GM21360 (cell line): ENCODE measurements at regions not wholly inside any gene's neighbourhood (a gene's known extent, or its start where the extent isn't known, plus 50 kb on each side); places are given as distances from the start of the nearest gene placed in this dataset.

ENCODE experiments used
- ATAC-seq: cut with Tn5 transposase; IDR thresholded peaks from one replicate; pipeline ENCODE4 v1.9.1; 2021; ENCODE audit warnings: mild to moderate bottlenecking, moderate library complexity; ENCODE audit not compliant: unreplicated experiment

GRCh38 chr1:5393603-5394002 is 598.6 kb downstream of the NPHP4 start:
- no peak for ATAC-seq

GRCh38 chr1:5393146-5393545 is 599.1 kb downstream of the NPHP4 start:
- no peak for ATAC-seq

GRCh38 chr1:5391725-5392124 is 600.5 kb downstream of the NPHP4 start:
- no peak for ATAC-seq

DNA sequence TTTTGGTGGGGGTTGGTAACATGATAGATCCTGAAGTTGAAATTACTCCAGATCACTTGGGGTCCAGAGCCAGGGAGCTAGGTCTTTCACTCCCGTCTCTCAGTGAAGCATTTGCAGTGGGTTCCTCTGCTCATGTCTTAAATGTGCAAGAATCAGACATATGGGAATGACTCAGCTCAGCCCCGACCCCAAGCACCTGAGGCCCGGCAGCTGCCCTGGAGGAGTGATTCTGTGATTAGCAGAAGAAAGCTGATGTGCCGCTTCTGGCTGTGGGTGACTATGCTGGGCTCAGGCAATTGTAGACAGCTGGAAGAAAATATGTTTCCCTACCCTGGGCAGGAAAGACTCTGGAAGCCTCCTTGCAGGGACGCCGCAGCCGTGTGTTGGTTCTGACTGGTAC is 601.7 kb downstream of the NPHP4 start:
- no peak for ATAC-seq

DNA sequence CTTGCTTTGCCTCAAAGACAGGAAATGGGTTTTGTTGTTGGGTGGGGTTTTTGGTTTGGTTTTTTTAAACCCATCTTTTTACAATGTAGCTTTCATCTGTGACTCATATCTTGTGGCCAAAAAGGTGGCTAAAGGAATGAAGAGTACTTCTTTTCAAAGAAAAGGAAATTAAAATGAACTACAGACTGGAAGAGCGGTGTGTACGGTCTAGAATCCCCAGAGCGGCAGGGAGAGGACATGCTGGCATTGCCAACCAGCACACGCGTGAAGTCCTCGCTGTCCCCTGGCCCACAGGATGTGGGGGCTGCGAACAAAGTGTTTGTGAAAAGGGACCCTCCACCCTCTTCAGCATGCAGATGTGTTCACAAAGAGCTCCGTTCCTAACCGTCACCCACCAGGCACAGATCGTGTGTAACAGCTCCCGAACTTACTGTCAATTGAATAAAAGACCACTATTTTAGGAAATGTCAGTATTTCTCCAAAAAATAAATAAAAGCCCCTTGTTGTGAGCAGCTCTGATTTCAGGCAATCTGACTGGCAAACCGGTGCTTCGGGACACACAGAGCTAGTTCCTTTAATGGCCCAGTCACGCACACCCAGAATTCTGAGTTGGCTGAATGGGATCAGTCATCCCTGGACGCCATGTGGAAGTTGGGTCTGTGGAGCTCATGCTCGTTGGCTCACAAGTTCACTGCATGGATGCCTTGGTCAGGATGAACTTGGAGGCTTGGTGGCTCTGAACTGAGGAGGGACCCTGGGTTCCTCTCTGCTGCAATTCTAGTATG is 602.9 kb downstream of the NPHP4 start:
- ATAC-seq, result no peak

DNA sequence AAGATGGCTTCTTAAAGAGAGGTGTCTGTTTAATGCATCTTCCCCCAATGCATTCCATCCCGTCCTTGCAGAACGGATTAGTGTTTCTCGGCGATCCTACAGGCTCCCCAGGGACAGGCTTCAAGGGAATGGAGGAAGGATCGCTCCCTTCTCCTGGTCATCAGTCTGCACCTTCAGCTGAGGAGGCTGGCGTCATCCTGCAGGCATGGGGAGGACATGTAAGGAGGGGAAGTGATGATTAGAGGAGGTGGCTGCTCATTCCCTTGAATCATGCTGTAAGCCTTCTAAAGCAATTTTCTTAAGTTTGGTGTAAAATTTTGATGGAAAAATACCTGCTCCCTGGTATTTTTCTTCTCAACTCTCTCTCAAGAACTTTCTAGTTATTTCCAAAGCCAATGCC is 603.6 kb downstream of the NPHP4 start:
- ATAC-seq, result no peak

- ATAC-seq, result no peak
Measured at GRCh38 chr1:5386371-5386770, 605.9 kb downstream of the NPHP4 start.

GRCh38 chr1:5385956-5386355 is 606.3 kb downstream of the NPHP4 start:
- no peak for ATAC-seq

DNA sequence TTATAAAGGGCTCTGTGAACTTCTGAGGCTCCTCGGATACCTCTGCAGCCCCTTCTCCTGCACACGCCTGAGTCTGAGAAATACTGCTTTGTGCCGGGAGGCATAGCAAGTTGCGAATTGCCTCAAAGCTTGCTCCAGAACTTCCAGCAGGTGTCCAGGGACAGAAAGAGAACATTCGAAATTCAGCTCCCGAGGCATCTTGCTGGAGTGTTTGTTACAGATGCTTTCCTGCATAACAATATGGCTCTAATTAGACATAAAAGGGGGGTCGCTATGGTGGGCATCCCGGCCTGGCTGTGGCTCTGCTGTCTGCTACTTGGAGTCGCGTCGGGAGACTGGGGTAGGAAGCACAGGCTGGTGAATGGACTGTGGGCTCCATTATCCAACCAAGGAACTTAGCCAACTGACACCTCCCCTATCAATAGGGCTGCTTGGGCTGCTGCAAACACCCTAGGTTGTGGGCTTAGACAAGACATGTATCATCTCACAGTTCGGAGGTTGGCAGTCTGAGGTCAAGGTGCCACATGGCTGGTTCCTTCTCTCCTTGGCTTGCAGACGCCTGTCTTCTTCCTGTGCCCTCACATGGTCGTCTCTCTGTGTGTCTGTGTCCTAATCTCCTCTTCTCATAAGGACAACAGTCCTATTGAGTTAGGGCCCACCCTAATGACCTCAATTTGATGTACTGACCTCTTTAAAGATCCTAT is 607.0 kb downstream of the NPHP4 start:
- ATAC-seq, result no peak

- no peak for ATAC-seq
Measured at GRCh38 chr1:5381491-5381890, 610.7 kb downstream of the NPHP4 start.

GRCh38 chr1:5379176-5379759 is 613.0 kb downstream of the NPHP4 start:
- no peak for ATAC-seq

DNA sequence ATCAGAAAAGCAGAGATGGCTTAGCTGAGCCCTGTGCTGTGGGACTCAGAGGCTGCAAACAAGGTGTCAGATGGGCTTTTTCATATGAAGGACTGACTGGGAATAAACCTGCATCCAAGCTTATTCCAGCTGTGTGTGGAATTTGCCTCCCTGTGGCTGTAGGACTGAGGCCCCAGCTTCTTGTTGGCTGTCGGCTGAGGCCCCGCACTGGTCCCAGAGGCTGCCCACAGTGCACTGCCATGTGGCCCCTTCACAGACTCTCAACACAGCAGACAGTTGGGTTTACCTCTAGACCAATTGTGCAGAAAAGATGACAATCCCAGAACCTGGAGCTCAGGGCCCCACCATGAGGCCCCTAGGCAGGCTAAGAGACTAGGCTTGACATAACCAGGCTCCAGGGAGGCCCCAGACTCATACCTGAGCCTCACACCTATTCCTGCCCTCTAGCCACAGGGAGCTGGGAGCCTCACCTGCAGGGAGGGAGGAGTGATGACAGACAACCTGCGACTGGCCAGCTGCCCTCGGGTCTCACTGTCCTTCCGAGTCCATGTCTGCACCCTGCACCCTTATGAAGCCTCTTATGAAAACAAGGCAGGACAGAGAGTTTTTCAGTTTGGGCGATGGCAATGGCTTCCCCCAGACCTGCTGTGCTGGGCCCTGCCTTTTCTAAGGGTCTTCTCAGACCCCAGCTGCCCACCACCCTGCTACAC is 615.5 kb downstream of the NPHP4 start:
- no peak for ATAC-seq

DNA sequence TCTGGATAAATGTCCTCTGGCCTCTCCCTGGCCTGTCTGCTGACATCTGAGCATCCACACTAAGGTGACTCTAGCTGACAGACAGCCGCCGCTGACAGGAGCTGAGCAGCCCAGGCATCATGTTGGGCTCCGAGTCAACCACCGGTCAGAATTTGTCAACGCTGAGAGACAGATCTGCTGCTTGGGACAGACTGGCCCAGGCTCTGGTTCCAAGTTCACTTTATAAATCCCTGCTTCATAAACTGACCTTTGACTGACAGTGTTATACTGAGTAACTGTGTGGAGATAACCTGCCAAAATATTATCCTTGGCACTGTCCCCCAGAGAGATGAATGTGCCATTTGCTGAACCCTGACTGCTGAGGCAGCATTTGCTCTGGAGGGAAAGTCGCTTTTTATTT is 616.7 kb downstream of the NPHP4 start:
- no peak for ATAC-seq

GRCh38 chr1:5374192-5374591 is 618.0 kb downstream of the NPHP4 start:
- no peak for ATAC-seq

GRCh38 chr1:5373281-5373680 is 618.9 kb downstream of the NPHP4 start:
- no peak for ATAC-seq

- ATAC-seq, result no peak
Measured at GRCh38 chr1:5371270-5371669, 621.0 kb downstream of the NPHP4 start.

- no peak for ATAC-seq
Measured at GRCh38 chr1:5370311-5370710, 621.9 kb downstream of the NPHP4 start.

DNA sequence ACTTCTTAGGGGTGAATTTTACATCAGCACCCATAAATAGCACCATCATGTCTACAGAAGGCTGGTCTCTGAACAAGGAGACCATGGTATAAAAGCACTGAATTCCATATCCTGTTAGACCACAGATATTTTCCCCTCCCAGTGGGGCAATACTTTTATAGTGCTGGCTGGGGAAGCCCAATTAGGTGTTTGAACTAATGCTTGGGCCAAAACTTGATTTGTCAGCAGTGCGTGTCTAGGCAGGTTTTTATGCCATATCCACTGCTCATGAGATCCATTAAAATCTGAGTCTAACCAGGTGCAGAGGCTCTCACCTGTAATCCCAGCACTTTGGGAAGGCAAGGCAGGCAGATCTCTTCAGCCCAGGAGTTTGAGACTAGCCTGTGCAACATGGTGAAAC is 623.0 kb downstream of the NPHP4 start:
- no peak for ATAC-seq

GRCh38 chr1:5368201-5368600 is 624.0 kb downstream of the NPHP4 start:
- no peak for ATAC-seq

DNA sequence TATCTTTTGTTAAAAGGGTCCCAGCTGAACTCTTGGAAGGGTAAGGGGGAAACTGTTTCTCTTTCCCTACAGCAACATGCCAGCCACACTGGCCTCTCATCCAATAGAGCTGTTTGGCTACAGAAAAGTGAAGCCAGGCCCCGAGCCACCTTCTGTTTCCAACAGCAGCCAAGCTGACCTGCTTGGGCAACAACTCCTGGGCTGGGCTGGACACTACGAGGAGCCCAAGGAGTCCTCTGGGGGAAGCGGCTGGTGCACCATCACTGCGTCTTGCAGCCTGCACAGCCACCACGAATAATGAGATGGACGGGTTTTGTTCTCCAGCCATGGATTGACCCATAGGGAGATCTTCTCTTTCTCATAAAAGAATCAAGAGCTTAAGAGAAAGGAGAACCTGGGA is 624.9 kb downstream of the NPHP4 start:
- ATAC-seq, result no peak

DNA sequence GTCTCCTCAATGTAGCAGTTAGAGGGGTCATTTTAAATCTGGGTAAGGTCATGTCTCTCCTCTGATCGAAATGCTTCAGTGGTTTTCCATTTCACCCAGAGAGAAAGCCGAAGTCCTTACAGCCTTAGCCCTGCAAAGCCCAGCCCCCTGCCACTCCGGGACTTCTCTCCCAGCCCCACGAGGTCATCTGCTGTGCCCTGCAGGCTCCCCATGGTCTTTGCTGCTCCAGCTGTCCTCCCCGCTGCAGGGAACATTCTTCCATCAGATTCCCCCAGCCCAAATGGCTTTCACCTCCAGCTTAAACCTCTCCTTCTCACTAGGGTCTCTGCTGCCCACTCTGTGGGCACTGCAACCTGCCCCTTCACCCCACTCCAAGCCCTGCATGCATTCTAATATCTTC is 626.5 kb downstream of the NPHP4 start:
- ATAC-seq, result no peak

GRCh38 chr1:5364591-5364990 is 627.6 kb downstream of the NPHP4 start:
- ATAC-seq, result no peak
